Middle frontal gyrus (tissue), 1 donor: ENCODE measurements at regions not wholly inside any gene's neighbourhood (a gene's known extent, or its start where the extent isn't known, plus 50 kb on each side); places are given as distances from the start of the nearest gene placed in this dataset.
A peak's percentile ranks its signal among the peaks of the same experiment; 100 is the strongest.
"Not testable (repeated sequence)": the region's sequence is repeated elsewhere in the genome, so short reads cannot be mapped to it uniquely, and the experiment has no call there.

ENCODE experiments used
- DNase-seq: peaks from one replicate; pipeline ENCODE4 v3.0.0-alpha.2; 2015; ENCODE audit warnings: low spot score; ENCODE audit errors: extremely low spot score

DNA sequence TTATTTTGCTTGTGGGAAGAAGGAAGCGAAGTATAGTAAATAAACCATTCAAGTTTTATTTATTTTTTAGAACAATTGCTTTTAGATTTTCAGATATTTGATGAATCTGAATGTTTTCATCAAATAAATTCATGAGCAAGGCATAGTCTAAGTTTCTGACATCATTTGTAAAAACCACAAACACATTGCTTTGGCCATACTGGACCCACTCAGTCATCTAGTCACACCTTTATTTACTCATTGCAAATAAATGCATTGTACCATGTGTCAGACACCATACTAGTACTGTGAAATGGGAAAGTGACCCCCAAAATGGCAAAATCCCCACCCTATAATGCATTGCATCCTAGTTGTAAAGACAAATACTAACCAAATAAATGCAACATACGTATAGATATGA, 449.1 kb upstream of the SMIM31 start:
- no peak for DNase-seq

- DNase-seq: no peak
Observed at GRCh38 chr4:164307262-164307661, 446.7 kb upstream of the SMIM31 start.

GRCh38 chr4:164312671-164313070, 441.3 kb upstream of the SMIM31 start:
- no peak for DNase-seq

DNA sequence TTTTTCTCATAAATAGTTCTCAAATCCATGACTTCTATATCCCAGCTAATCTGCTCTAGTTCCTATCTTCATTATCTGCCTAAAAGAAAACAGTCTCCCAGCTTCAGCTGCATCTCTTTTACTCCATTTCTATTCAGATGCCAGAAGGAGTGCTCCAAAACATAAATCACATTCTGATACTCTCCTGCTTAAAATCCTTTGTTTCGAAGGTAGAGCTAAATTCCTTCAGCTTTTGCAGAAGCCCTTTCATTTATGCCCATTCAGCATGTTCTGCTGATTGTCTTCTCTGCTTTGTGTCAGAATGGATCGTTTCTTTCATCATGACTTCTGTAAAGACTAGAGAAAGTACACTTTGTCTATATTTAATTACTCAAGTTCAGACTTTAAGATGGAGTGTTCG, 440.1 kb upstream of the SMIM31 start:
- no peak for DNase-seq

DNA sequence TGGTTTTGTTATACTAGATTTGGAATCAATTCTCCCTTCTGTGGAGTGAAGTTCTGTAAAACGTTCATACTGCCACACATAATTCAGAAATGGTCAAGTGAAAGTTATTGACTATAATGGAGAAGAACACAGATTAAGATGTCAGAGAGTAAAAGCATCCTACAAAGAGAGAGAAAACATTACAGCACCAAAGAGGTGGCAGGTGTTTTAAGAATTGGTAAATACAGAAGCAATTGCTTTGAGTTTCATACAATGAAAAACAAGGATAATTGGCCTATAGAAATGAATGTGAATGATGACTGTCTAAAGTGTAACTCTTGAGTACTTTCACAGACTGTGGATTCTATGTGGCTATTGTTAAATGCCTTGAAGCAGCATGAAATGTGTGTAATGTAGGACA, 435.6 kb upstream of the SMIM31 start:
- DNase-seq: no peak

DNA sequence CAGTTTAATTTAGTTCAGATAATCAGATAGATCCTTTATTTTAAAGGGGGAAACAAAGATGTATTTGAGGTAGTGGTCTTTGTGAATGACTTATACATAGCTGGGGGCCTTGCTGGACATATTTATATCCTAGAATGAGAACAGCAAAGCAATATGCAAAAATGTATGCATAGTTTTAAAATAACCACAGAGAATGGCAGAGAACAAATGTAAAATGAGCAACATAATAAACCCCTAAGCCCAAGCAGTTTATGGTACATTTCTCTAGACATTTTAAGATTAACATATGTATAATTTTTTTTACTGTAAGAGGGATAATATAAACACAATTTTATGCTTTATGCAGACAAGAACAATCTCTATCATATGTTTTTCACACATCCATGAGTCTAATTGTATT, 434.2 kb upstream of the SMIM31 start:
- no peak for DNase-seq

DNA sequence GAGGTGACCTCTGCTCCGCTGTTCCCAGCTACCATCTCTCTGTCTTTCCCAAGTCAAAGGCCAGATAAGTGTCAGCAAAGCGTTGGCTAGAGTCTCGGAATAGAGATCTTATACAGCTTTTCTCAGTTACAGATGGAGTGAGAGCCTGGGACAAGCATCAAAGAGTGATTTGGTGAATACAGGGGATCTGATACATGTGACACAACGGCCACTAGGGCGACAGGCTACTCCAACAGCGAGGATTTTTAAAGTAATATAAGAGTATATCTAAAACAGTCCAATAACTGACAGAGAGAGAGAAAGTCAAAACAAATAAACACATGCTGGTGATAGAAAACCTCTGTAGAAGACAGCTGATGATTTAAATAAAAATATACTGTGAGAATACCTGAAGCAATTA, 433.1 kb upstream of the SMIM31 start:
- no peak for DNase-seq

GRCh38 chr4:164326056-164326455, 427.9 kb upstream of the SMIM31 start:
- DNase-seq: no peak

- no peak for DNase-seq
Observed at GRCh38 chr4:164337219-164337944, 416.5 kb upstream of the SMIM31 start.

- DNase-seq: no peak
Observed at GRCh38 chr4:164343472-164343976, 410.4 kb upstream of the SMIM31 start.

- no peak for DNase-seq
Observed at GRCh38 chr4:164345756-164346155, 408.2 kb upstream of the SMIM31 start.

DNA sequence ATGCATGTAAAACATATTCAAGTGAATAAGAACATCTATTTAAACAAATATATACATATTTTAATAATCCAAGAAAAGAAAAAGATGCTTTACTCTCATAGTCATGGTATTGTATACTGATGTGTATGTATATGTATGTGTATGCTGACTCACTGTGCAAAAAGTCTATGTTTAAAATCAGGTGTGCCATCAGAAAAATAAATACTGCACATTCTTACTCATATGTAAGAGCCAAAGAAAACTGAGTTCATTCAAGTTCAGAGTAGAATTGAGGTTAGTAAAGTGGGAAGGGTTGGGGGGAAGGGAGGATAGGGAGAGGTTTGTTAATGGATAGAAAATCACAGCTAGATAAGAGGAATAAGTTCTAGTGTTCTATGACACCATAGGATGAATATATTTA, 403.9 kb upstream of the SMIM31 start:
- DNase-seq: no peak

DNA sequence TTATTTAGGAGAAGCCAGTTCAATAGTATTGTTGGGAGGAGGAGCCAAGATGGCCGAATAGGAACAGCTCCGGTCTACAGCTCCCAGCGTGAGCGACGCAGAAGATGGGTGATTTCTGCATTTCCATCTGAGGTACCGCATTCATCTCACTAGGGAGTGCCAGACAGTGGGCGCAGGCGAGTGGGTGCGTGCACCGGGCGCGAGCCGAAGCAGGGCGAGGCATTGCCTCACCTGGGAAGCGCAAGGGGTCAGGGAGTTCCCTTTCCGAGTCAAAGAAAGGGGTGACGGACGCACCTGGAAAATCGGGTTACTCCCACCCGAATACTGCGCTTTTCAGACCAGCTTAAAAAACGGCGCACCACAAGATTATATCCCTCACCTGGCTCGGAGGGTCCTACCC, 403.2 kb upstream of the SMIM31 start:
- not testable (repeated sequence) for DNase-seq

GRCh38 chr4:164357957-164358356, 396.0 kb upstream of the SMIM31 start:
- no peak for DNase-seq

- no peak for DNase-seq
Observed at GRCh38 chr4:164358400-164358799, 395.5 kb upstream of the SMIM31 start.

- DNase-seq: no peak
Observed at GRCh38 chr4:164359881-164360280, 394.1 kb upstream of the SMIM31 start.

DNA sequence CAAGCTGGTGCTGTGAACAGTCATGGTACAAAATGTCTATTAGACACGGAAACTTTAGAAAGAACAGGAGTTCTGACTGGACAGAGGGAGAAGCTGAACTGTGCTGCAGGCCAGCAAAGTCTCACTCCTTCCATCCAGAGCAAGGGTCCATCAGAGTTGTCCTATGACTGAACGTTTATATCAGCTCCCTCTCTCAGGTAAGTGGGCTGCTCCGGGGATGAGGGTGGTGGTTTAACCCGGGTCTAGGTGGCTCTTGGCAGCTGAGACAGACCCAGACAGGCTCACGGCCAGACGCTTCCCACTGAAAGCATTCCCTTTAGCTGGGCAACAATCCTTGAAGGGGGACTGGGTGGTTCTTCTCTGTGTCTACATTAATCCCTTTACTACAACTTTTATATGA, 385.0 kb upstream of the SMIM31 start:
- no peak for DNase-seq

- no peak for DNase-seq
Observed at GRCh38 chr4:164373021-164373420, 380.9 kb upstream of the SMIM31 start.

GRCh38 chr4:164377277-164377676, 376.7 kb upstream of the SMIM31 start:
- DNase-seq: no peak

DNA sequence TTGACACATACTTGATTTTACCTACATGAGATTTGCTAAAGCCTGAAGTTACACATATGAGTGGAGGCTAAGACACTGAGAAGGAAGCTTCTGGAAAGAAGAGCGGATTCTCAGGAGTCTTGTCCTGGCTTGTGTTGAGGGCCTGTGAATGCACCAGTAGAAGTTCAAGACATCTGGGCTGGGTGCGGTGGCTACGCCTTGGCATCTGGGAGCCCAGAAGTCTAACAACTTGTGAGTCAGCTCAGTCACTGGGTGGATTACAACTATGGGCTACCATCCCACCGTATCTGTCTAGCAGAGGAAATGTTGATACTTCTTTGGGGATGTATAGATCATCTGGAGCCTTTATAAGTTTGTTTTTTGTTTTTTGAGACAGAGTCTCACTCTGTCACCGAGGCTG, 375.6 kb upstream of the SMIM31 start:
- no peak for DNase-seq

DNA sequence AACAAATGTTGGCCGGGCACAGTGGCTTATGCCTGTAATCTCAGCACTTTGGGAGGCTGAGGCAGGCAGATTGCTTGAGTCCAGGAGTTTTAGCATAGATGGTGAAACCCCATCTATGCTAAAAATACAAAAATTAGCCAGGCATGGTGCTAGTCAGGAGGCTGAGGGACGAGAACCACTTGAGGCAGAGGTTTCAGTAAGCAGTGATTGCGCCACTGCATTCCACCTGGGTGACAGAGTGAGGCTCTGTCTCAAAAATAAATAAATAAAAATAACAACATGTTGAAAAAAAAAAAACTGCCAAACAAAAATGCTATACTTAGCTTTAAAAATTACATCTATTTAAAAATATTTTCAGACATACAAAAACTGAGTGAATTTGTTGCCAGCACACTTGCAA, 374.2 kb upstream of the SMIM31 start:
- no peak for DNase-seq

DNA sequence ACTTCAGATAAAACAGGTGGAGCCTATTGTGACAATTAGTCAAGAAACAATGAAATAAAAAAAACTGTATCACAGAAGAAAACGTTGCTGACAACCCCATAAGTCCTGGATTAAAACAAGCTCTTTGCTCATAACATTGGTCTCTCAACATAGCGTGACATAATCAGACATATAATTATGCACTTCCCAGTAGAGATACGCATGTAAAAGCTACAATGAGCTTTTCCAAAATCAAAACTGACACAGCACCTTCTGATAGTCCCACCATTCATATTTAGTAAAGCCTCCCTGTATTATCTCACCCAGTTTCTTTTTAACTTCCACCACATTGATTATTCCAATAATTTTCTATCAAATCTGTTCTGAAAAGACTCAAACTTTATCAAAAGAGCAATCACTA, 372.1 kb upstream of the SMIM31 start:
- no peak for DNase-seq

DNA sequence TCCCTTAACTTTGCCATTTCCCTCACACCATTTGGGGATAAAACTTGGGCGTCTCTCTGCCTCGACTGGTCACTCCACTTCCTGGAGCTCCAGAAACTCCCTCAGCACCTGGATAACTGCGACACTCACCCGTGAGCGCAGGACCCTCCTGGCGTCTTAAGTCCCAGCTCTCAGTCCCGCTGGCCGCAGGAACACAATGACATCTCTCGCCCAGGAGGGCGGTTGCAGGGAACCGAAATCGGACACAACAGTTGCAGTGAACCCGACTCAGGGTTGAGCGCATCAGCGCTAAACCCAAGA, 370.9 kb upstream of the SMIM31 start:
- DNase-seq: peak; percentile 40
